ENCODE measurements at regions not wholly inside any gene's neighbourhood (a gene's known extent, or its start where the extent isn't known, plus 50 kb on each side); places are given as distances from the start of the nearest gene placed in this dataset.

GRCh38 chr1:82564333-82564732 lies 763.6 kb downstream of the ADGRL2 start:
- TF ChIP-seq SMAD5 (IDR thresholded peaks at IDR 0.05; ENCODE audit: low read depth) (no peak), SIN3A (IDR thresholded peaks at IDR 0.05; ENCODE audit: low read depth, low read length) (no peak), EZH2 (IDR thresholded peaks at IDR 0.05; ENCODE audit: borderline replicate concordance, control insufficient read depth, low read depth, low read length) (no peak)
